A549 (cell line): ENCODE measurements at regions not wholly inside any gene's neighbourhood (a gene's known extent, or its start where the extent isn't known, plus 50 kb on each side); places are given as distances from the start of the nearest gene placed in this dataset.

Source experiments
- ATAC-seq, 2 experiments: fragments of 200-7000 bp in 1 of 2; fragments of >200 bp in 1 of 2; cut with Nextera tagmentation in 1 of 2; cut with Tn5 transposase in 1 of 2; 3 replicates each; pipeline versions ENCODE4 v1.8.0 to v1.9.1; 2018 to 2020; ENCODE audit warnings: mild to moderate bottlenecking in 1 of 2, moderate library complexity in 1 of 2
- CTCF ChIA-PET: fragments of 300-600 bp; sonication (Branson Sonifier 250); formaldehyde crosslinking; extraction: SDS; loops from one replicate; lab custom pipeline; 2021; ENCODE audit warnings: antibody characterized with exemption, inconsistent platforms; lab: Yijun Ruan, JAX
- POLR2A ChIA-PET: fragments of 350-600 bp; formaldehyde crosslinking; extraction: SDS; loops from one replicate; lab custom pipeline; 2021; ENCODE audit warnings: antibody characterized with exemption, inconsistent platforms; lab: Yijun Ruan, JAX
- DNase-seq, 2 experiments: peaks; one replicate each; pipeline versions ENCODE4 v3.0.0 to v3.0.0-alpha.2; 2011 to 2016; ENCODE audit warnings: low read depth in 1 of 2, low spot score in 1 of 2
- FAIRE-seq: peaks from 2 replicates; lab custom pipeline; 2011; peaks lifted over from hg19 to GRCh38; lab: Jason Lieb, UNC
- H3K27ac ChIP-seq, 2 experiments: fragments of >200 bp; sonication (Bioruptor Twin); formaldehyde crosslinking; 3 replicates each; pipeline ENCODE4 v1.5.1; 2016 to 2017
- H3K4me1 ChIP-seq: fragments of >200 bp; sonication (Bioruptor Twin); formaldehyde crosslinking; 3 replicates; pipeline ENCODE4 v1.6.1; 2016
- H3K4me2 ChIP-seq: fragments of >200 bp; sonication (Bioruptor Twin); formaldehyde crosslinking; 3 replicates; pipeline ENCODE4 v1.6.1; 2016
- H3K4me3 ChIP-seq: fragments of >200 bp; sonication (Bioruptor Twin); formaldehyde crosslinking; 3 replicates; pipeline ENCODE4 v1.5.1; 2016
- H3K9me3 ChIP-seq: fragments of >200 bp; sonication (Bioruptor Twin); formaldehyde crosslinking; 3 replicates; pipeline ENCODE4 v1.6.1; 2016
- CBX8 ChIP-seq: fragments of 200-600 bp; sonication (generic); IDR thresholded peaks from 2 replicates; pipeline ENCODE4 v1.6.1; 2016
- CEBPB ChIP-seq, 2 experiments: fragments of >200 bp in 1 of 2; sonication (Bioruptor Twin) in 1 of 2; formaldehyde crosslinking in 1 of 2; IDR thresholded peaks; 2 replicates each; pipeline ENCODE4 v1.6.1; 2012 to 2016
- EHMT2 ChIP-seq: fragments of 200-600 bp; sonication (generic); IDR thresholded peaks from 2 replicates; pipeline ENCODE4 v1.6.1; 2016; ENCODE audit warnings: antibody characterized with exemption, low read depth, mild to moderate bottlenecking, moderate library complexity
- ELK1 ChIP-seq: fragments of 150-350 bp; IDR thresholded peaks from 2 replicates; pipeline ENCODE4 v1.6.1; 2014; ENCODE audit warnings: low read depth, mild to moderate bottlenecking, low read length
- HDAC2 ChIP-seq: fragments of 200-600 bp; sonication (generic); IDR thresholded peaks from 2 replicates; pipeline ENCODE4 v1.6.1; 2016
- HEYL ChIP-seq: fragments of 250-450 bp; sonication (Bioruptor Pico); IDR thresholded peaks from 2 replicates; pipeline ENCODE4 v1.8.0; 2021; ENCODE audit warnings: mild to moderate bottlenecking, moderate library complexity
- HOXB5 ChIP-seq: fragments of 250-450 bp; sonication (Bioruptor Pico); IDR thresholded peaks from 2 replicates; pipeline ENCODE4 v1.5.0; 2020; ENCODE audit warnings: mild to moderate bottlenecking, moderate library complexity
- KDM1A ChIP-seq: fragments of 200-600 bp; sonication (generic); IDR thresholded peaks from 2 replicates; pipeline ENCODE4 v1.6.1; 2016; ENCODE audit warnings: low read depth, mild to moderate bottlenecking
- MAZ ChIP-seq: fragments of 150-350 bp; IDR thresholded peaks from 2 replicates; pipeline ENCODE4 v1.6.1; 2014; ENCODE audit warnings: antibody characterized with exemption, low read depth, low read length, borderline replicate concordance
- RAD21 ChIP-seq, 2 experiments: fragments of >200 bp in 1 of 2; sonication (Bioruptor Twin) in 1 of 2; formaldehyde crosslinking in 1 of 2; IDR thresholded peaks in 1 of 2; conservative IDR thresholded peaks in 1 of 2; 2 replicates in 1 of 2; 3 replicates in 1 of 2; pipeline ENCODE4 v1.6.1; 2012 to 2018; ENCODE audit warnings: inconsistent platforms in 1 of 2
- SMC3 ChIP-seq: fragments of >200 bp; sonication (Bioruptor Twin); formaldehyde crosslinking; IDR thresholded peaks from 3 replicates; pipeline ENCODE4 v1.6.1; 2018; ENCODE audit warnings: inconsistent platforms
- SREBF2 ChIP-seq: fragments of 450-650 bp; IDR thresholded peaks from 2 replicates; pipeline ENCODE4 v1.6.1; 2014; ENCODE audit warnings: mild to moderate bottlenecking, moderate library complexity
- ZC3H11A ChIP-seq: fragments of 450-650 bp; IDR thresholded peaks from 2 replicates; pipeline ENCODE4 v1.6.1; 2014; ENCODE audit warnings: antibody characterized with exemption, mild to moderate bottlenecking
- WGBS: methylation state at CpG from one replicate; pipeline ENCODE4 v1.1.6; 2017; ENCODE audit errors: missing lambda C conversion rate; 5-methylcytosine and 5-hydroxymethylcytosine counted together
- TF ChIP-seq, protein P1 (sequence below): fragments of 200-600 bp; sonication (generic); IDR thresholded peaks from 2 replicates; pipeline ENCODE4 v1.6.1; 2016; ENCODE audit warnings: antibody characterized with exemption, mild to moderate bottlenecking, moderate library complexity
- TF ChIP-seq, protein P2 (sequence below): fragments of >200 bp; sonication (Bioruptor Twin); formaldehyde crosslinking; IDR thresholded peaks from 3 replicates; pipeline ENCODE4 v1.5.1; 2016

DNA sequence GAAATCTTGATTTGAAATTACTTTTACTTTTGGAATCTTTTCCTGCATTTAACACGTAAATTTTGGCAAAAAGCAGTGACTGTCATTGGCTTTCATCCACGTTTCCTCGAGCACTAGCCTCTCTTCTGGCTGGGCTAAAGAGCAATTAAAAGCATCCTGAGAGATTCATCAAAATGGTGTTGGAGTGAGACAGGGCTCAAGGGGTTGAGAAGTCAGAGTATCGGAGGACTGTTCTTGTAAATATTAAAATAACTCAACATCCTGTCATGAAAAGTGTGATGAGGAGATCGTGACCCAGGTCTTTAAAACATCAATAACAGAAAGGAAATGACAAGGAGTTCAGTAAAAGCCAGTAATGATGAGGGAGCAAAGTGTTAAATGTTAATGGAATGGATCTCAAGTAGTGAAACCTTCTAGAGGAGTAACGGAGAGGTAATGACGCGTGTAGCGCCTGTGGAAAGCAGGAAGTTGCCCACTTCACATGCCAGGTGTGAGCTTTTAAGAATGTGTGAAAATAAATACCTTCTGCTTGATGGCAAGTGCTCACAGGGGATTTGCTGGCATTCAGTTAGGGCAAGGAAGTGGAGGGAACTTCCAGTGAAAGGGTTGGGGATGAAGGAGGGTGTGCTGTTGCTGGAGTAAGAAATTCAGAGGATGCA, 754.4 kb downstream of the ADCYAP1 start (continued):
- TF ChIP-seq, protein P1, sequence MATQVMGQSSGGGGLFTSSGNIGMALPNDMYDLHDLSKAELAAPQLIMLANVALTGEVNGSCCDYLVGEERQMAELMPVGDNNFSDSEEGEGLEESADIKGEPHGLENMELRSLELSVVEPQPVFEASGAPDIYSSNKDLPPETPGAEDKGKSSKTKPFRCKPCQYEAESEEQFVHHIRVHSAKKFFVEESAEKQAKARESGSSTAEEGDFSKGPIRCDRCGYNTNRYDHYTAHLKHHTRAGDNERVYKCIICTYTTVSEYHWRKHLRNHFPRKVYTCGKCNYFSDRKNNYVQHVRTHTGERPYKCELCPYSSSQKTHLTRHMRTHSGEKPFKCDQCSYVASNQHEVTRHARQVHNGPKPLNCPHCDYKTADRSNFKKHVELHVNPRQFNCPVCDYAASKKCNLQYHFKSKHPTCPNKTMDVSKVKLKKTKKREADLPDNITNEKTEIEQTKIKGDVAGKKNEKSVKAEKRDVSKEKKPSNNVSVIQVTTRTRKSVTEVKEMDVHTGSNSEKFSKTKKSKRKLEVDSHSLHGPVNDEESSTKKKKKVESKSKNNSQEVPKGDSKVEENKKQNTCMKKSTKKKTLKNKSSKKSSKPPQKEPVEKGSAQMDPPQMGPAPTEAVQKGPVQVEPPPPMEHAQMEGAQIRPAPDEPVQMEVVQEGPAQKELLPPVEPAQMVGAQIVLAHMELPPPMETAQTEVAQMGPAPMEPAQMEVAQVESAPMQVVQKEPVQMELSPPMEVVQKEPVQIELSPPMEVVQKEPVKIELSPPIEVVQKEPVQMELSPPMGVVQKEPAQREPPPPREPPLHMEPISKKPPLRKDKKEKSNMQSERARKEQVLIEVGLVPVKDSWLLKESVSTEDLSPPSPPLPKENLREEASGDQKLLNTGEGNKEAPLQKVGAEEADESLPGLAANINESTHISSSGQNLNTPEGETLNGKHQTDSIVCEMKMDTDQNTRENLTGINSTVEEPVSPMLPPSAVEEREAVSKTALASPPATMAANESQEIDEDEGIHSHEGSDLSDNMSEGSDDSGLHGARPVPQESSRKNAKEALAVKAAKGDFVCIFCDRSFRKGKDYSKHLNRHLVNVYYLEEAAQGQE, result no peak
- TF ChIP-seq CBX8 (no peak), ELK1 (no peak), RAD21 (conservative IDR thresholded peaks at IDR 0.05 in 1 of 2, IDR thresholded peaks at IDR 0.05 in 1 of 2) (no peak)

DNA sequence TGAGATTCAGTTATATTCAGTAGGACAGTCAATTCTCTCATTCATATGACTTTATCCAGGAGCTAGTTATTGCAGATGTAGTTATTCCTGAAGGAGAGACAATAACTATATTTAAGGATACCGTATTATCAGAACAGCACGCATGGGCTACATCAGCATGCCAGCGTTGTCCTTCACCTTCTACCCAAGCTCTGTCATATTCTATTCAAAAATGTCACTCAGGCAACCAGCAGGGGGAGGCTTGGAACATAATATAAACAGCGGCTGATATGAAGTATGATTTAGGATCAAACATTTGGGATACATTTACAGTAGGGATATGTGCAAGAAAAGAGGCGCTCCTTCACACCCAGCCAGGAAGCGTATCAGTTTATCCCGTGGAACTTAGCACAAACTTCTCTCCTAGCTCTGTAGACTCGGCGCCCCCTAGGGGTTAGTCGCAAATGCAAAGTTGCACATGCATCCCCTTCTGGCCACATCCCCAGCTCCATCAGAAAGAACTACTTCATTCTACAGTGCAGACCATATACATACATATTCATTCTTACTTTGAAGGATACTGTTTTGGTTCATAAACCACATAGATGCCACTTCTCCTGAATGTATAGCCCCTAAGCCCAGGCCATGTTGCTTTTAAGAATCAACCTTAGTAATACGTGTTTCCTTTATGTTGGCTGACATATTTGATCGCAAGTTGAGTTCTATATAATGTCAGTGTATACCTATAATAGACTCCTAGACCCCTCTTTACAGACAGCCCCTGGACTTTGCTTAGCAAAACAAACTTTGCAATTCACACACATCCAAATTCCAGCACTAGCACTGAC, 759.4 kb downstream of the ADCYAP1 start:
- ATAC-seq (peak; percentile 68 to 74; a peak in 3 of 6 replicates), FAIRE-seq (no peak), DNase-seq (peak; percentile 0 to 44)
- CTCF ChIA-PET, result interaction anchor here (0.6 to 1.2 kb wide), 9 partner anchors 18 to 889 kb away, joined by 3 to 5 read pairs (median 3); no protein-coding TSS in a partner anchor
- H3K4me2 ChIP-seq, result no peak overlapping the region
- H3K27ac ChIP-seq, result no peak overlapping the region
- TF ChIP-seq RAD21 (conservative IDR thresholded peaks at IDR 0.05 in 1 of 2, IDR thresholded peaks at IDR 0.05 in 1 of 2) (peak in 1 of 2 experiments; percentile 51; a peak in 3 of 5 replicates), SMC3 (0 out of 3 replicates have a peak, but pooled peaks have one; percentile 46), EHMT2 (no peak), HEYL (no peak)
- TF ChIP-seq, protein P2, sequence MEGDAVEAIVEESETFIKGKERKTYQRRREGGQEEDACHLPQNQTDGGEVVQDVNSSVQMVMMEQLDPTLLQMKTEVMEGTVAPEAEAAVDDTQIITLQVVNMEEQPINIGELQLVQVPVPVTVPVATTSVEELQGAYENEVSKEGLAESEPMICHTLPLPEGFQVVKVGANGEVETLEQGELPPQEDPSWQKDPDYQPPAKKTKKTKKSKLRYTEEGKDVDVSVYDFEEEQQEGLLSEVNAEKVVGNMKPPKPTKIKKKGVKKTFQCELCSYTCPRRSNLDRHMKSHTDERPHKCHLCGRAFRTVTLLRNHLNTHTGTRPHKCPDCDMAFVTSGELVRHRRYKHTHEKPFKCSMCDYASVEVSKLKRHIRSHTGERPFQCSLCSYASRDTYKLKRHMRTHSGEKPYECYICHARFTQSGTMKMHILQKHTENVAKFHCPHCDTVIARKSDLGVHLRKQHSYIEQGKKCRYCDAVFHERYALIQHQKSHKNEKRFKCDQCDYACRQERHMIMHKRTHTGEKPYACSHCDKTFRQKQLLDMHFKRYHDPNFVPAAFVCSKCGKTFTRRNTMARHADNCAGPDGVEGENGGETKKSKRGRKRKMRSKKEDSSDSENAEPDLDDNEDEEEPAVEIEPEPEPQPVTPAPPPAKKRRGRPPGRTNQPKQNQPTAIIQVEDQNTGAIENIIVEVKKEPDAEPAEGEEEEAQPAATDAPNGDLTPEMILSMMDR, result peak; percentile 53
- TF ChIP-seq, all 56 proteins: peak for 3
- WGBS, result 27% methylated on average over 12 of the region's 12 CpGs
- Histone ChIP-seq H3K4me1 (no peaks in the 10 kb centered on the region), H3K4me3 (no peak overlapping the region), H3K9me3 (no peaks in the 10 kb centered on the region)
- POLR2A ChIA-PET, result no interaction called here

DNA sequence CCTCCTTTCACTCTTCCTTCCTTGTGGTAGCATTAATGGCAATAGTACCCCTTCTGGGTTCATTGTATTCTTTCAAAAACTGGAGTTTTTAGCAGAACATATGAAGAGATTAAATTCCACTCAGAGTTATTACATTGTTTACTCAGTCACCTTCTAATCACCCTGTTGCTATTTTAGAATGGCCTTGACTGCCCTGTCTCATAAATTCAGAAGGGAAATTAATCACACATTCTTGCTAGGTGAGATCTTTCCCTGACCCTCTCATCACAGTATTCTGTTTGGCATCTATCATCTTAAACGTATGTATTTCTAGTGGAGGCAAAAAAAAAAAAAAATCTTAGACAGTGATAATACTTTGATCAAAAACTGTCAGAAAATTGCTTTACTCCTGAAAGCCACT, 760.4 kb downstream of the ADCYAP1 start:
- Histone ChIP-seq H3K27ac (no peak overlapping the region), H3K9me3 (no peaks in the 10 kb centered on the region), H3K4me1 (no peaks in the 10 kb centered on the region), H3K4me3 (no peak overlapping the region), H3K4me2 (no peak overlapping the region)
- POLR2A ChIA-PET, result no interaction called here
- CTCF ChIA-PET, result no interaction called here
- FAIRE-seq, result no peak
- TF ChIP-seq KDM1A (no peak), HOXB5 (CRISPR knock-in tag) (no peak), ZC3H11A (no peak), MAZ (no peak), HDAC2 (no peak), HEYL (no peak), SREBF2 (no peak), SMC3 (no peak), CEBPB (IDR thresholded peaks at IDR 0.05) (no peak)
- ATAC-seq, result no peak
- WGBS, result 0% methylated on average over 1 of the region's 1 CpG
- DNase-seq, result no peak
